ENCODE measurements at regions not wholly inside any gene's neighbourhood (a gene's known extent, or its start where the extent isn't known, plus 50 kb on each side); places are given as distances from the start of the nearest gene placed in this dataset.

DNA sequence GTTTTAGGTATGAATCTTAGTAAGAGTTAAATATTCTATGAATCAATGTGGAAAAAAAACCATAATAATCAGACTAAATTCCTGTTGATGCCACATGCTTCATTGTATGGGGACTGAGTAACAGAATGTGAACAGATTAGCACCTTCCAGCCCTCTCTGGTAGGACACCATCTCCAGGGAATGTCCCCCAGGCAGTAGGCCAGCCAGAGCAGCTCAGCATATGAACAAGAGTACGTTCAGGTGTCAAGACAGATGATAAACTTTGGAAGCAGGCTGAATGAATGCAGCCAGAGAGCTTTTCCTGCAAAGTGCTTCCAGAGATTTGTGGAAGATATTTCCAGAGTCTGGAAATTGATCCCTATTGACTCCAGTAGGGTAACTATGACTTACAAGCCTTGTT is 204.4 kb downstream of the RPS29 start:
- H3K4me3 ChIP-seq, result no peak overlapping the region
- ATAC-seq (ENCODE audit: low FRiP score in 2 of 2) (no peak), DNase-seq (no peak)
- TF ChIP-seq, protein P1, sequence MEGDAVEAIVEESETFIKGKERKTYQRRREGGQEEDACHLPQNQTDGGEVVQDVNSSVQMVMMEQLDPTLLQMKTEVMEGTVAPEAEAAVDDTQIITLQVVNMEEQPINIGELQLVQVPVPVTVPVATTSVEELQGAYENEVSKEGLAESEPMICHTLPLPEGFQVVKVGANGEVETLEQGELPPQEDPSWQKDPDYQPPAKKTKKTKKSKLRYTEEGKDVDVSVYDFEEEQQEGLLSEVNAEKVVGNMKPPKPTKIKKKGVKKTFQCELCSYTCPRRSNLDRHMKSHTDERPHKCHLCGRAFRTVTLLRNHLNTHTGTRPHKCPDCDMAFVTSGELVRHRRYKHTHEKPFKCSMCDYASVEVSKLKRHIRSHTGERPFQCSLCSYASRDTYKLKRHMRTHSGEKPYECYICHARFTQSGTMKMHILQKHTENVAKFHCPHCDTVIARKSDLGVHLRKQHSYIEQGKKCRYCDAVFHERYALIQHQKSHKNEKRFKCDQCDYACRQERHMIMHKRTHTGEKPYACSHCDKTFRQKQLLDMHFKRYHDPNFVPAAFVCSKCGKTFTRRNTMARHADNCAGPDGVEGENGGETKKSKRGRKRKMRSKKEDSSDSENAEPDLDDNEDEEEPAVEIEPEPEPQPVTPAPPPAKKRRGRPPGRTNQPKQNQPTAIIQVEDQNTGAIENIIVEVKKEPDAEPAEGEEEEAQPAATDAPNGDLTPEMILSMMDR (IDR thresholded peaks at IDR 0.05), result no peak
- TF ChIP-seq POLR2AphosphoS5 (IDR thresholded peaks at IDR 0.05), result no peak
- TF ChIP-seq EP300 (IDR thresholded peaks at IDR 0.05), result no peak
- no peak for TF ChIP-seq POLR2A (IDR thresholded peaks at IDR 0.05)
- H3K36me3 ChIP-seq, result no peaks in the 10 kb centered on the region
- WGBS, 2 donors, result 43 to 44% methylated on average over 1 of the region's 1 CpG
- H3K27me3 ChIP-seq, result no peaks in the 10 kb centered on the region
- H3K9me3 ChIP-seq, result no peaks in the 10 kb centered on the region
- H3K27ac ChIP-seq, result no peak overlapping the region
- no peaks in the 10 kb centered on the region for H3K4me1 ChIP-seq

DNA sequence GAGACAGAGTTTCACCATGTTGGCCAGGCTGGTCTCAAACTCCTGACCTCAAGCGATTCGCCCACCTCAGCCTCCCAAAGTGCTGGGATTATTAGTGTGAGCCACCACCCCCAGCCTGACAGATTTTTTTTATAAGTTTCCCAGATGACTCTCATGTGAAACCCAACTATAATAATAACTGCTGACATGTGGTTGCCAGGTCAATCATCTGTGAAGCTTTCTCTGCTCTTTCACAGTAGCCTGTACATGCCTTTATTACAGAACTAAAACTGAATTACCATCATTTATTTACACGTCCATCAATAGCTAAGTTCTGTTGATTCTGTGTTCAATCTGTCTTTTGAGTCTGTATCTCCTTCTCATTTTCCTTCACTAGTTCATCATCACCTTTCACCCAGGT is 218.5 kb downstream of the RPS29 start:
- H3K9me3 ChIP-seq, result no peaks in the 10 kb centered on the region
- no peaks in the 10 kb centered on the region for H3K36me3 ChIP-seq
- DNase-seq, result no peak
- 84 to 89% methylated on average over 3 of the region's 3 CpGs for WGBS, 2 donors
- no peaks in the 10 kb centered on the region for H3K4me1 ChIP-seq
- TF ChIP-seq EP300 (IDR thresholded peaks at IDR 0.05) (no peak), POLR2A (IDR thresholded peaks at IDR 0.05) (no peak), POLR2AphosphoS5 (IDR thresholded peaks at IDR 0.05) (no peak)
- TF ChIP-seq, protein P1 (IDR thresholded peaks at IDR 0.05), result no peak
- no peak overlapping the region for H3K27ac ChIP-seq
- H3K4me3 ChIP-seq, result no peak overlapping the region
- H3K27me3 ChIP-seq, result no peaks in the 10 kb centered on the region
- no peak for ATAC-seq (ENCODE audit: low FRiP score in 2 of 2)

DNA sequence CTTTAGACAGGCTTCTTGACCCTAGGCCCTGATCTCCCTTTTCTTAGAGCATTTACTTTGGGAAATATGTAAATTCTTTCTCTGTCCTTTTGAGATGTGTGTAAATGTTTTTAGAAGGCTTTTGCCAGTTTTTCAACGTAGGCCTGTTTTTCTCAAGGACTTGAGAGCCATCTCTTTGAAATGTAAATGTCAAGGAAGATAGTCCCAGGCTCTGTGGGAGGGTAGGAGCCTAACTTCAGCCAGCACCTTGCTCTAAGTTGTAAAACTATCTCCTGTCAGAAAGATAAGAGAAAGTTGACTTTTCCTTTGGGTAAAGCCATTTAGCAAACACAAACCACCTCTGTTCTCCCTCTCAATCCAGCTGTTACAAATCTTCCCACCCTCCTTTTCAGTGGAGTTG is 219.8 kb downstream of the RPS29 start:
- WGBS, 2 donors, result 26 to 37% methylated on average over 1 of the region's 1 CpG
- H3K27ac ChIP-seq, result no peak overlapping the region
- no peaks in the 10 kb centered on the region for H3K4me1 ChIP-seq
- TF ChIP-seq POLR2AphosphoS5 (IDR thresholded peaks at IDR 0.05) (no peak), EP300 (IDR thresholded peaks at IDR 0.05) (no peak), POLR2A (IDR thresholded peaks at IDR 0.05) (no peak)
- TF ChIP-seq, protein P1 (IDR thresholded peaks at IDR 0.05), result no peak
- DNase-seq (no peak), ATAC-seq (ENCODE audit: low FRiP score in 2 of 2) (no peak)
- no peaks in the 10 kb centered on the region for H3K36me3 ChIP-seq
- no peaks in the 10 kb centered on the region for H3K9me3 ChIP-seq
- H3K4me3 ChIP-seq, result no peak overlapping the region
- H3K27me3 ChIP-seq, result no peaks in the 10 kb centered on the region

DNA sequence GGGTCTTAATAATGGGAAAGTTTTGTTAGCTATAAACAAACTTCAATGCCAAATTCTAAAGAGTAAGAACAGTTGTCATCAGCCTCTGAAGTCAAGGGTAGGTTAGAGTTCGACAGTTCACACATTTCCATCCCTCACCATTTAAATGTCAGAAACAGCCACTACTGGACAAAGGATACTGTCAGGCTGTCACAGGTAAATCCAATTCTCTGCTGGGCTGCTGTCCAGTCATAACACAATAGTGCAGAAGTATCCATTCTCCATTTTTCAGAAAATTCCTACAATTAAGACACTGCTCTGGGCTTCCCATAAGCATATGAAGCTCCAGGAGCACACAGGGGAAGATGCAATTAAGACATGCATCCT is 221.4 kb downstream of the RPS29 start:
- 18 to 48% methylated on average over 1 of the region's 1 CpG for WGBS, 2 donors
- Histone ChIP-seq H3K4me1 (no peaks in the 10 kb centered on the region), H3K27me3 (no peaks in the 10 kb centered on the region), H3K9me3 (no peaks in the 10 kb centered on the region), H3K4me3 (no peak overlapping the region), H3K36me3 (no peaks in the 10 kb centered on the region), H3K27ac (no peak overlapping the region)
- TF ChIP-seq, protein P1 (IDR thresholded peaks at IDR 0.05), result no peak
- TF ChIP-seq EP300 (IDR thresholded peaks at IDR 0.05) (no peak), POLR2A (IDR thresholded peaks at IDR 0.05) (no peak), POLR2AphosphoS5 (IDR thresholded peaks at IDR 0.05) (no peak)
- no peak for DNase-seq
- no peak for ATAC-seq (ENCODE audit: low FRiP score in 2 of 2)

DNA sequence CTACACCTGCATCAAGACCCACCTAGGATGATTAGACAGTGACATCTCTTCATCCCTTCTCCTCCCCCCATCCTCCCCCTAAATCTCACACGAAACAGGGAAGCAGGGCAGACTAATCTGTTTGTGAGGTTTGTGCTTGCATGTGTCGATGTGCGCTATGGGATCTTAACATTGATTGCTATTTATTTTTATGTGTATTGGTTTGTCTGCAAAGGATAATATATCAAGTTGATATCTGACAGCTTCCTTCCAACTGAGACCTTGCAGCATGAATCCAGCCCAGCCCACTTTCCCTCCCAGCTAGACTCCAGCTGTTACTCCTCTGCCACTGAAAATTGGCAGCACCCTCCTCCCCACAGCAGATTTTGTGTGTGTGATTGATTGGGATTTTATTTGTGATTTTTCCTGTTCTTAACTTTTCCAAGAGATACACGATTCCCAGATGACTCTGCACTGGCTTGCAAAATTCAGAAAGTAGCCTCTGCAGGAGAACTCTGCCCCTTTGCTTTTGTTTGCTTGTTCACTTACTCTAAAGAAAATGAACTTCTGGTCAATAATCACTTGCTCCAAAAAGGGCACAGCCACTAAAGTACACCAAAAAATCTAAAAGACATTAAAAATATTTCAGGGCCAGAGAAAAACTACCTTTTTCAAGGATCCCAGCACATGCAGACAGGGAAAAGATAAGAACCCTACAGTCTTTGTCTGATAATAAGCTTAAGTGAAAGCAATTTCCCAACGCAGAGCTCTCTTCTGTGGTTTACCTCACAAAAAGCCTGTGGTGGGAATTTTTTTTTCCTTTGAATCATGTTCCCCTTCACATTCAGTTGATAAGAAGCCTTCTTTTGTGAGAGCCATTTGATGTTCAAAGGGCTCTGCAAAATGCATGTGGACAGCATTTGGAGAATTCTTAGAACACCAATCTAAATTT is 222.1 kb downstream of the RPS29 start:
- H3K27me3 ChIP-seq, result no peaks in the 10 kb centered on the region
- TF ChIP-seq POLR2A (IDR thresholded peaks at IDR 0.05) (no peak), POLR2AphosphoS5 (IDR thresholded peaks at IDR 0.05) (no peak), EP300 (IDR thresholded peaks at IDR 0.05) (no peak)
- TF ChIP-seq, protein P1 (IDR thresholded peaks at IDR 0.05), result no peak
- WGBS, 2 donors, result 22 to 29% methylated on average over 5 of the region's 5 CpGs
- no peak overlapping the region for H3K27ac ChIP-seq
- ATAC-seq (ENCODE audit: low FRiP score in 2 of 2) (no peak), DNase-seq (no peak)
- no peaks in the 10 kb centered on the region for H3K9me3 ChIP-seq
- H3K36me3 ChIP-seq, result no peaks in the 10 kb centered on the region
- no peak overlapping the region for H3K4me3 ChIP-seq
- no peaks in the 10 kb centered on the region for H3K4me1 ChIP-seq

Measured in upper lobe of left lung (tissue), 6 donors.